Activated CD8-positive, alpha-beta memory T cell treated with anti-CD3 and anti-CD28 coated beads for 4 hours (primary cell): ENCODE measurements at regions not wholly inside any gene's neighbourhood (a gene's known extent, or its start where the extent isn't known, plus 50 kb on each side); places are given as distances from the start of the nearest gene placed in this dataset.

Experiments used
- DNase-seq, 2 donors: peaks; one replicate each; pipeline ENCODE4 v3.0.0-alpha.2; 2020; ENCODE audit warnings: low read depth in 2 of 2

- no peak for DNase-seq
Measured at GRCh38 chr11:95307286-95307685, 76.3 kb upstream of the SESN3 start.

- no peak for DNase-seq
Measured at GRCh38 chr11:95306801-95307200, 75.8 kb upstream of the SESN3 start.

- DNase-seq = no peak
Measured at GRCh38 chr11:95306123-95306522, 75.1 kb upstream of the SESN3 start.

GRCh38 chr11:95305705-95306104, 74.7 kb upstream of the SESN3 start:
- DNase-seq = no peak

- DNase-seq = no peak
Measured at GRCh38 chr11:95304777-95305176, 73.8 kb upstream of the SESN3 start.

- no peak for DNase-seq
Measured at GRCh38 chr11:95302211-95302610, 71.2 kb upstream of the SESN3 start.

GRCh38 chr11:95301474-95301873, 70.5 kb upstream of the SESN3 start:
- DNase-seq = no peak

GRCh38 chr11:95299078-95299679, 68.2 kb upstream of the SESN3 start:
- DNase-seq = no peak

- no peak for DNase-seq
Measured at GRCh38 chr11:95297680-95298452, 66.9 kb upstream of the SESN3 start.

GRCh38 chr11:95296621-95297025, 65.6 kb upstream of the SESN3 start:
- no peak for DNase-seq

- DNase-seq = no peak
Measured at GRCh38 chr11:95296165-95296564, 65.2 kb upstream of the SESN3 start.

- no peak for DNase-seq
Measured at GRCh38 chr11:95295382-95296149, 64.6 kb upstream of the SESN3 start.

GRCh38 chr11:95294701-95295100, 63.7 kb upstream of the SESN3 start:
- no peak for DNase-seq

- DNase-seq = no peak
Measured at GRCh38 chr11:95293116-95293515, 62.1 kb upstream of the SESN3 start.

GRCh38 chr11:95291946-95292345, 60.9 kb upstream of the SESN3 start:
- no peak for DNase-seq

GRCh38 chr11:95289378-95290101, 58.5 kb upstream of the SESN3 start:
- DNase-seq = no peak

GRCh38 chr11:95284057-95285052, 53.4 kb upstream of the SESN3 start:
- DNase-seq = no peak

GRCh38 chr11:95283650-95284049, 52.6 kb upstream of the SESN3 start:
- DNase-seq = no peak

GRCh38 chr11:95283146-95283545, 52.1 kb upstream of the SESN3 start:
- DNase-seq = no peak

- no peak for DNase-seq
Measured at GRCh38 chr11:95282291-95282751, 51.3 kb upstream of the SESN3 start.
